ENCODE measurements at regions not wholly inside any gene's neighbourhood (a gene's known extent, or its start where the extent isn't known, plus 50 kb on each side); places are given as distances from the start of the nearest gene placed in this dataset.

DNA sequence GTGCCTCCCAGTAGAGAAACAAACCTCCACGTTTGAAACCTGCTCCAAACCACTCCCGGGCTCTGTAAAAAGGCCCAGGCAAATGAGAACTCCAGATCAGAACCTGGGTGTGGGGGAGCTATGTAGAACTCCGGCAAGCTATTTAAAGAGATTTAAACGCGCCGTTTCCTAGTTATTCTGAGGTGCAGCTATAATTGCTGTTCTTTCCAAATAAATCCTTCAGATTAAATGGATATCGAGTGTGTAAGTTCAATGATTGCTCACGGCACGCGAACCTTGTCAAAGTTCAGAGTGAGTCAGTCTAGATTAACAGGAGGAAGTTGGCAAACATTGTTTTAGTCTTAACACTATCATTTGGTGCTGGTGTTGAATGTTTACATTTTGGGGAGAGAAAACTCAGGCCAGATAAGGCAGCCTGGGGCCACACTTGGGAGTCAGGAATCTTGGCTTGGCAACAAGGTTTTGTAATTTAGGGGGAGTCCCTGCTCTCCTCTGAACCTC is 92.9 kb upstream of the SALL1 start:
- H3K27ac ChIP-seq (replicated peaks), result no peak overlapping the region
- DNase-seq (ENCODE audit: low read depth in 1 of 2, low spot score in 1 of 2), result no peak

DNA sequence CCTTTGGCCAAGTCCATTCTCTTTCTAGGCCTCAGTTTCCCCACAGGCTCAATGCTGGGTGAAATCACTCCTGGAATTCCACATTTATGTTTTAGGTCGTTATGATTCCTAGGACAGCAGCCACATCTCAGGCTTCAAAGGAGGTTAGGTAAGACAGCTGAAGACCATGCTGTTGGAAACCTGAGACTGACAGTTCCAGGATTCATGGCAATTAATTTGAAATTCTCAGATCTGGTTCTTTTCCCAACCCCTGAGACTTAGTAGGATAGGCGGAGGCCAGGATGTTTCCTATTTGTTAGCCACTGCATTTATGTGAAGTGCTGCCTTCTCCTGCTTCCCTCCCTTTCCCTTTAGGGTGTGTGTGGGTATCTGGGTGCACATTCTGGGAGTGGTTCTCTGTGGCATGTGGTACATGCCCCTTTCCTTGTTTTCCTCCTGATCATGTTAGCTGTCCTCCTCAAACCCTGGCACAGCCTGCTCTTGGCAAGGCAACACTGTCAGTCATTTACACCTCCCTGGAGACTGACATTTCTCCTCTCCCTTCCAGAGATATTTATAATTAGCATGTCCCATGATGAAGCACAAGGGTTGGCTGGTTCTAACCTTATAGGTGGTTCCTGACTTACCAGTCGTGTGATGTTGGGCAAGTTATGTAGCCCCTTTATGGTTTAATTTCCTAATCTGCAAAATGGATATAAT is 91.4 kb upstream of the SALL1 start:
- no peak overlapping the region for H3K4me3 ChIP-seq (replicated peaks; ENCODE audit: insufficient read depth, low read length)
- no peak for DNase-seq (ENCODE audit: low read depth in 1 of 2, low spot score in 1 of 2)
- no peak overlapping the region for H3K27ac ChIP-seq (replicated peaks)
- no peaks in the 10 kb centered on the region for H3K27me3 ChIP-seq (ENCODE audit: insufficient read depth, poor library complexity, severe bottlenecking)
- TF ChIP-seq, protein P1, sequence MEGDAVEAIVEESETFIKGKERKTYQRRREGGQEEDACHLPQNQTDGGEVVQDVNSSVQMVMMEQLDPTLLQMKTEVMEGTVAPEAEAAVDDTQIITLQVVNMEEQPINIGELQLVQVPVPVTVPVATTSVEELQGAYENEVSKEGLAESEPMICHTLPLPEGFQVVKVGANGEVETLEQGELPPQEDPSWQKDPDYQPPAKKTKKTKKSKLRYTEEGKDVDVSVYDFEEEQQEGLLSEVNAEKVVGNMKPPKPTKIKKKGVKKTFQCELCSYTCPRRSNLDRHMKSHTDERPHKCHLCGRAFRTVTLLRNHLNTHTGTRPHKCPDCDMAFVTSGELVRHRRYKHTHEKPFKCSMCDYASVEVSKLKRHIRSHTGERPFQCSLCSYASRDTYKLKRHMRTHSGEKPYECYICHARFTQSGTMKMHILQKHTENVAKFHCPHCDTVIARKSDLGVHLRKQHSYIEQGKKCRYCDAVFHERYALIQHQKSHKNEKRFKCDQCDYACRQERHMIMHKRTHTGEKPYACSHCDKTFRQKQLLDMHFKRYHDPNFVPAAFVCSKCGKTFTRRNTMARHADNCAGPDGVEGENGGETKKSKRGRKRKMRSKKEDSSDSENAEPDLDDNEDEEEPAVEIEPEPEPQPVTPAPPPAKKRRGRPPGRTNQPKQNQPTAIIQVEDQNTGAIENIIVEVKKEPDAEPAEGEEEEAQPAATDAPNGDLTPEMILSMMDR (IDR thresholded peaks at IDR 0.05; ENCODE audit: insufficient read depth, low read length), result no peak
- TF ChIP-seq GABPA (IDR thresholded peaks at IDR 0.05; ENCODE audit: low read depth) (no peak), SPI1 (IDR thresholded peaks at IDR 0.05; ENCODE audit: borderline replicate concordance, low read depth) (no peak), POLR2AphosphoS5 (IDR thresholded peaks at IDR 0.05; ENCODE audit: low read depth) (no peak)
- TF ChIP-seq, protein P2, sequence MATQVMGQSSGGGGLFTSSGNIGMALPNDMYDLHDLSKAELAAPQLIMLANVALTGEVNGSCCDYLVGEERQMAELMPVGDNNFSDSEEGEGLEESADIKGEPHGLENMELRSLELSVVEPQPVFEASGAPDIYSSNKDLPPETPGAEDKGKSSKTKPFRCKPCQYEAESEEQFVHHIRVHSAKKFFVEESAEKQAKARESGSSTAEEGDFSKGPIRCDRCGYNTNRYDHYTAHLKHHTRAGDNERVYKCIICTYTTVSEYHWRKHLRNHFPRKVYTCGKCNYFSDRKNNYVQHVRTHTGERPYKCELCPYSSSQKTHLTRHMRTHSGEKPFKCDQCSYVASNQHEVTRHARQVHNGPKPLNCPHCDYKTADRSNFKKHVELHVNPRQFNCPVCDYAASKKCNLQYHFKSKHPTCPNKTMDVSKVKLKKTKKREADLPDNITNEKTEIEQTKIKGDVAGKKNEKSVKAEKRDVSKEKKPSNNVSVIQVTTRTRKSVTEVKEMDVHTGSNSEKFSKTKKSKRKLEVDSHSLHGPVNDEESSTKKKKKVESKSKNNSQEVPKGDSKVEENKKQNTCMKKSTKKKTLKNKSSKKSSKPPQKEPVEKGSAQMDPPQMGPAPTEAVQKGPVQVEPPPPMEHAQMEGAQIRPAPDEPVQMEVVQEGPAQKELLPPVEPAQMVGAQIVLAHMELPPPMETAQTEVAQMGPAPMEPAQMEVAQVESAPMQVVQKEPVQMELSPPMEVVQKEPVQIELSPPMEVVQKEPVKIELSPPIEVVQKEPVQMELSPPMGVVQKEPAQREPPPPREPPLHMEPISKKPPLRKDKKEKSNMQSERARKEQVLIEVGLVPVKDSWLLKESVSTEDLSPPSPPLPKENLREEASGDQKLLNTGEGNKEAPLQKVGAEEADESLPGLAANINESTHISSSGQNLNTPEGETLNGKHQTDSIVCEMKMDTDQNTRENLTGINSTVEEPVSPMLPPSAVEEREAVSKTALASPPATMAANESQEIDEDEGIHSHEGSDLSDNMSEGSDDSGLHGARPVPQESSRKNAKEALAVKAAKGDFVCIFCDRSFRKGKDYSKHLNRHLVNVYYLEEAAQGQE (IDR thresholded peaks at IDR 0.05; ENCODE audit: insufficient replicate concordance, low read depth), result no peak

More for the DNA sequence above, 92.9 kb upstream of the SALL1 start:
- TF ChIP-seq, protein P1 (IDR thresholded peaks at IDR 0.05; ENCODE audit: insufficient read depth, low read length), result no peak
- TF ChIP-seq, protein P2 (IDR thresholded peaks at IDR 0.05; ENCODE audit: insufficient replicate concordance, low read depth), result no peak
- no peak for TF ChIP-seq POLR2AphosphoS5 (IDR thresholded peaks at IDR 0.05; ENCODE audit: low read depth)
- TF ChIP-seq GABPA (IDR thresholded peaks at IDR 0.05; ENCODE audit: low read depth), result no peak
- no peak for TF ChIP-seq SPI1 (IDR thresholded peaks at IDR 0.05; ENCODE audit: borderline replicate concordance, low read depth)
- no peak overlapping the region for H3K4me3 ChIP-seq (replicated peaks; ENCODE audit: insufficient read depth, low read length)
- no peaks in the 10 kb centered on the region for H3K27me3 ChIP-seq (ENCODE audit: insufficient read depth, poor library complexity, severe bottlenecking)

DNA sequence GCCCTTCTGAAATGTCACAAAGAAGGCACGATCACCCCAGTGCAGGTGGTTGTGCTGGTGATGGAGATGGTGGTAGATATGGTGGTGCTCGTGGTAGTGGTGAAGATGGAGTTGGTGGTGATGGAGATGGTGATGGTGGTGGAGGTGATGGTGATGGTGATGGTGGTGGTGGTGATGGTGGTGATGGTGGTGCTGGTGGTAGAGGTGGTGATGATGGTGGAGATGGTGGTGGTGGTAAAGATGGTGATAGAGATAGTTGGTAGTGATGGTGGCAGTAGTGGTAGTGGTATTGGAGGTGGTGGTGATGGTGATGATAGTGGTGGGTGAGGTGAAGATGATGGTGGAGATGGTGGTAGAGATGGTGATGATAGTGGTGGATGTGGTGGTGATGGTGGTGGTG is 88.1 kb upstream of the SALL1 start:
- H3K27ac ChIP-seq (replicated peaks), result no peak overlapping the region
- no peak overlapping the region for H3K4me3 ChIP-seq (replicated peaks; ENCODE audit: insufficient read depth, low read length)
- DNase-seq (ENCODE audit: low read depth in 1 of 2, low spot score in 1 of 2), result no peak
- TF ChIP-seq, protein P1 (IDR thresholded peaks at IDR 0.05; ENCODE audit: insufficient read depth, low read length), result no peak
- TF ChIP-seq, protein P2 (IDR thresholded peaks at IDR 0.05; ENCODE audit: insufficient replicate concordance, low read depth), result no peak
- no peak for TF ChIP-seq POLR2AphosphoS5 (IDR thresholded peaks at IDR 0.05; ENCODE audit: low read depth)
- no peak for TF ChIP-seq SPI1 (IDR thresholded peaks at IDR 0.05; ENCODE audit: borderline replicate concordance, low read depth)
- TF ChIP-seq GABPA (IDR thresholded peaks at IDR 0.05; ENCODE audit: low read depth), result no peak
- H3K27me3 ChIP-seq (ENCODE audit: insufficient read depth, poor library complexity, severe bottlenecking), result no peaks in the 10 kb centered on the region

Measured in HL-60 (cell line).